Testis (tissue), 2 donors: ENCODE measurements at regions not wholly inside any gene's neighbourhood (a gene's known extent, or its start where the extent isn't known, plus 50 kb on each side); places are given as distances from the start of the nearest gene placed in this dataset.

ENCODE experiments used
- DNase-seq: peaks from one replicate; pipeline ENCODE4 v3.0.0-alpha.2; 2019
- H3K27ac ChIP-seq, 2 donors: fragments of 200-600 bp; sonication (generic); one replicate each; pipeline ENCODE4 v1.5.1; 2019
- H3K27me3 ChIP-seq: fragments of 200-600 bp; sonication (generic); one replicate; pipeline ENCODE4 v1.5.1; 2019
- H3K36me3 ChIP-seq: fragments of 200-600 bp; sonication (generic); one replicate; pipeline ENCODE4 v1.5.1; 2017; ENCODE audit warnings: low read depth; ENCODE audit errors: missing control alignments
- H3K4me1 ChIP-seq: fragments of 200-600 bp; sonication (generic); one replicate; pipeline ENCODE4 v1.5.1; 2019
- H3K4me3 ChIP-seq, 2 donors: fragments of 200-600 bp; sonication (generic); one replicate each; pipeline ENCODE4 v1.5.1; 2017 to 2019
- H3K9me3 ChIP-seq: fragments of 200-600 bp; sonication (generic); one replicate; pipeline ENCODE4 v1.5.1; 2017
- CTCF ChIP-seq, 3 experiments: fragments of 450-650 bp in 2 of 3; fragments of 200-600 bp in 1 of 3; sonication (generic) in 1 of 3; IDR thresholded peaks; one replicate each; pipeline ENCODE4 v1.5.1; 2016 to 2019; ENCODE audit warnings: antibody characterized with exemption in 3 of 3, mild to moderate bottlenecking in 2 of 3, moderate library complexity in 1 of 3
- POLR2A ChIP-seq: fragments of 450-650 bp; IDR thresholded peaks from one replicate; pipeline ENCODE4 v1.6.1; 2017; ENCODE audit warnings: antibody characterized with exemption, mild to moderate bottlenecking, moderate library complexity
- WGBS, 2 donors: methylation state at CpG; one replicate each; pipeline ENCODE4 v1.1.5; 2018; 5-methylcytosine and 5-hydroxymethylcytosine counted together
- intact Hi-C: fragments of 100-400 bp; cut with DNase I; formaldehyde crosslinking; loops from one replicate; pipeline ENCODE4 v1.15.1; 2023; ENCODE audit warnings: low total_unique reads

GRCh38 chr11:91404344-91404743 lies 820.3 kb upstream of the FAT3 start:
- no peaks in the 10 kb centered on the region for H3K36me3 ChIP-seq
- H3K4me1 ChIP-seq, result no peaks in the 10 kb centered on the region
- H3K27ac ChIP-seq, result no peak overlapping the region
- no peak for TF ChIP-seq POLR2A
- no peak for TF ChIP-seq CTCF (IDR thresholded peaks at IDR 0.05)
- no peaks in the 10 kb centered on the region for H3K27me3 ChIP-seq
- no peaks in the 10 kb centered on the region for H3K9me3 ChIP-seq
- intact Hi-C loops, result no loop called here
- H3K4me3 ChIP-seq, result no peak overlapping the region
- DNase-seq, result no peak

- no peak overlapping the region for H3K4me3 ChIP-seq
- 73 to 87% methylated on average over 2 of the region's 2 CpGs for WGBS, 2 donors
- DNase-seq, result no peak
- H3K27ac ChIP-seq, result no peak overlapping the region
- no peaks in the 10 kb centered on the region for H3K4me1 ChIP-seq
- TF ChIP-seq POLR2A (no peak), CTCF (IDR thresholded peaks at IDR 0.05) (no peak)
- H3K9me3 ChIP-seq, result no peaks in the 10 kb centered on the region
- intact Hi-C loops, result no loop called here
- H3K27me3 ChIP-seq, result no peaks in the 10 kb centered on the region
- H3K36me3 ChIP-seq, result no peaks in the 10 kb centered on the region
Observed at GRCh38 chr11:91397134-91397468, 827.5 kb upstream of the FAT3 start.

GRCh38 chr11:91396236-91397133 lies 828.1 kb upstream of the FAT3 start:
- no peaks in the 10 kb centered on the region for H3K9me3 ChIP-seq
- DNase-seq, result no peak
- intact Hi-C loops, result no loop called here
- no peak overlapping the region for H3K27ac ChIP-seq
- H3K36me3 ChIP-seq, result no peaks in the 10 kb centered on the region
- 87 to 91% methylated on average over 6 of the region's 6 CpGs for WGBS, 2 donors
- H3K4me3 ChIP-seq, result no peak overlapping the region
- H3K4me1 ChIP-seq, result no peaks in the 10 kb centered on the region
- no peak for TF ChIP-seq POLR2A
- TF ChIP-seq CTCF (IDR thresholded peaks at IDR 0.05), result no peak
- no peaks in the 10 kb centered on the region for H3K27me3 ChIP-seq

GRCh38 chr11:91394727-91395414 lies 829.7 kb upstream of the FAT3 start:
- intact Hi-C loops, result no loop called here
- Histone ChIP-seq H3K4me3 (no peak overlapping the region), H3K4me1 (no peaks in the 10 kb centered on the region), H3K36me3 (no peaks in the 10 kb centered on the region), H3K9me3 (no peaks in the 10 kb centered on the region), H3K27ac (no peak overlapping the region), H3K27me3 (no peaks in the 10 kb centered on the region)
- TF ChIP-seq CTCF (IDR thresholded peaks at IDR 0.05) (no peak), POLR2A (no peak)
- 35 to 46% methylated on average over 5 of the region's 5 CpGs for WGBS, 2 donors
- DNase-seq, result no peak
